ENCODE measurements at regions not wholly inside any gene's neighbourhood (a gene's known extent, or its start where the extent isn't known, plus 50 kb on each side); places are given as distances from the start of the nearest gene placed in this dataset.

DNA sequence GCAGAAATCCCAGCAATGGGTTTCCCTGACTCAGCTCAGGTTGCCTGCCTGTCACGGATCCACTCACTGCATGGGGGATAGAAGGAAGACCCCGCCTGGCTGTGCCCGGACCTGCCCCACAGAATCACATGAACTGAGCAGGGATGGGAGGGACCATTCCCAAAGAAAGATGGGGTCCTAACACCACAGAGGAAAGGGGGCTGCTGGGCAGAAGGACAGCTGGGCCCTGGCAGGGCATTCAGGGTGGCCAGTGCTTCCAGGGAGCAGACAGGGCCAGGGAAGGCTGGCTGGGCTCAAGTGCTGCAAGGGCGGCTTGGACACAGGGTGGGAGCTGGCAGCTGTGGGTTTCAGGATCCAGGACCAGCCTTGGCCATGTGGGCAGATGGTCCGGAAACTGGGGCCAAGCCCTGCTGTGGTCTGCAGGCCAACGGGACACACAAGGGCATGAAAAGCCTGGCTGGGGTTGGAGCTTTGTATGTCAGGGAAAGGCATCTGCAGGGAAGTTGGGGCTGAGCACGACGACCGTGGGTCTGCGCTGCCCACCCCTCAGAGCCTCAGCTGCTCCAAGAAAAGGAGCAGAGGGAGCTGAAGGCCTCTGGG, 723.9 kb downstream of the PTPRU start:
- Histone ChIP-seq H3K9me3 (no peaks in the 10 kb centered on the region), H3K27ac (no peak overlapping the region), H3K4me3 (ENCODE audit: low read depth in 1 of 2, low read length in 1 of 2) (no peak overlapping the region), H3K36me3 (no peaks in the 10 kb centered on the region), H3K27me3 (no peaks in the 10 kb centered on the region), H3K4me1 (ENCODE audit: control insufficient read depth in 1 of 2, insufficient read depth in 1 of 2, low read depth in 1 of 2, low read length in 1 of 2) (no peaks in the 10 kb centered on the region)
- TF ChIP-seq, protein P1, sequence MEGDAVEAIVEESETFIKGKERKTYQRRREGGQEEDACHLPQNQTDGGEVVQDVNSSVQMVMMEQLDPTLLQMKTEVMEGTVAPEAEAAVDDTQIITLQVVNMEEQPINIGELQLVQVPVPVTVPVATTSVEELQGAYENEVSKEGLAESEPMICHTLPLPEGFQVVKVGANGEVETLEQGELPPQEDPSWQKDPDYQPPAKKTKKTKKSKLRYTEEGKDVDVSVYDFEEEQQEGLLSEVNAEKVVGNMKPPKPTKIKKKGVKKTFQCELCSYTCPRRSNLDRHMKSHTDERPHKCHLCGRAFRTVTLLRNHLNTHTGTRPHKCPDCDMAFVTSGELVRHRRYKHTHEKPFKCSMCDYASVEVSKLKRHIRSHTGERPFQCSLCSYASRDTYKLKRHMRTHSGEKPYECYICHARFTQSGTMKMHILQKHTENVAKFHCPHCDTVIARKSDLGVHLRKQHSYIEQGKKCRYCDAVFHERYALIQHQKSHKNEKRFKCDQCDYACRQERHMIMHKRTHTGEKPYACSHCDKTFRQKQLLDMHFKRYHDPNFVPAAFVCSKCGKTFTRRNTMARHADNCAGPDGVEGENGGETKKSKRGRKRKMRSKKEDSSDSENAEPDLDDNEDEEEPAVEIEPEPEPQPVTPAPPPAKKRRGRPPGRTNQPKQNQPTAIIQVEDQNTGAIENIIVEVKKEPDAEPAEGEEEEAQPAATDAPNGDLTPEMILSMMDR (IDR thresholded peaks at IDR 0.05): no peak

DNA sequence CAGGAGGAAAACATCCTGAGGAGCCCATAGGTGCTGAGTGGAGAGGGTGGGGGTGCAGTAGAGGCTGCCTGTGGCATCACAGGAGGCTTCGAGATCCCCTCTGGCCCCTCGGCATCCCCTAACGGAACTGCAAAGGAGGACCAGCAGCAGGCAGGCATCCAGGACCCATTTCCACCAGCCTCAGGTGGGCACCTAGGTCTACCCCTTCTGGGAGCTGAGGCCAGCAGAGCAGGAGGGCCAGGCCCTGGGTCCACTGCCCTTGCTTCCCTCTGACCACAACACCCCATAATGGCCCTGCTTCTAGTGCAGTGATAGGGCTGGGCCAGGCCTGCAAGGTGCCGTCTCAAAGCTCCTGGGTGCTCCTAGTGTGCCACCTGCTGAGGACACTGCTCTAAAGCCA, 723.0 kb downstream of the PTPRU start:
- TF ChIP-seq, protein P1 (IDR thresholded peaks at IDR 0.05): no peak
- no peaks in the 10 kb centered on the region for H3K9me3 ChIP-seq
- no peaks in the 10 kb centered on the region for H3K36me3 ChIP-seq
- H3K27ac ChIP-seq: no peak overlapping the region
- no peaks in the 10 kb centered on the region for H3K4me1 ChIP-seq (ENCODE audit: control insufficient read depth in 1 of 2, insufficient read depth in 1 of 2, low read depth in 1 of 2, low read length in 1 of 2)
- no peaks in the 10 kb centered on the region for H3K27me3 ChIP-seq
- no peak overlapping the region for H3K4me3 ChIP-seq (ENCODE audit: low read depth in 1 of 2, low read length in 1 of 2)

DNA sequence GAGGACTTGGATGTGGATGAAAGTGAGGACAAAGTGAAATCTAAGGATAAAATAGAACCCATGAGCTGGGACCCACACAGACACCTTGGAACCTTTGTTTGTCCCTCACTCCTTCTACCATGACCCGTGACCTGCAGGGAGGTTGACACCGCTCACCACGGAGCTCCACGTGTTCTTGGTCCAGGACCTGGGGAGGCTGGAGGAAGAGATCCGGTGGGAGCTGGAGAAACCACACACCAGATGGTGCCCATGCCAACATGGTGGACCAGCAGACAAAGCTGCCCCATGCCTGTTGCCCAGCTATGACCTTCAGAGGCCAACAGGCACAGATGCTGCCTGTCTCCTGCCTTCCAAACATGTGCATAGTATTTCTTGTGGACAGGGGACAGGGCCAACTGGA, 721.9 kb downstream of the PTPRU start:
- H3K27ac ChIP-seq: no peak overlapping the region
- H3K27me3 ChIP-seq: no peaks in the 10 kb centered on the region
- H3K9me3 ChIP-seq: no peaks in the 10 kb centered on the region
- no peaks in the 10 kb centered on the region for H3K4me1 ChIP-seq (ENCODE audit: control insufficient read depth in 1 of 2, insufficient read depth in 1 of 2, low read depth in 1 of 2, low read length in 1 of 2)
- no peak overlapping the region for H3K4me3 ChIP-seq (ENCODE audit: low read depth in 1 of 2, low read length in 1 of 2)
- TF ChIP-seq, protein P1 (IDR thresholded peaks at IDR 0.05): no peak
- H3K36me3 ChIP-seq: no peaks in the 10 kb centered on the region

DNA sequence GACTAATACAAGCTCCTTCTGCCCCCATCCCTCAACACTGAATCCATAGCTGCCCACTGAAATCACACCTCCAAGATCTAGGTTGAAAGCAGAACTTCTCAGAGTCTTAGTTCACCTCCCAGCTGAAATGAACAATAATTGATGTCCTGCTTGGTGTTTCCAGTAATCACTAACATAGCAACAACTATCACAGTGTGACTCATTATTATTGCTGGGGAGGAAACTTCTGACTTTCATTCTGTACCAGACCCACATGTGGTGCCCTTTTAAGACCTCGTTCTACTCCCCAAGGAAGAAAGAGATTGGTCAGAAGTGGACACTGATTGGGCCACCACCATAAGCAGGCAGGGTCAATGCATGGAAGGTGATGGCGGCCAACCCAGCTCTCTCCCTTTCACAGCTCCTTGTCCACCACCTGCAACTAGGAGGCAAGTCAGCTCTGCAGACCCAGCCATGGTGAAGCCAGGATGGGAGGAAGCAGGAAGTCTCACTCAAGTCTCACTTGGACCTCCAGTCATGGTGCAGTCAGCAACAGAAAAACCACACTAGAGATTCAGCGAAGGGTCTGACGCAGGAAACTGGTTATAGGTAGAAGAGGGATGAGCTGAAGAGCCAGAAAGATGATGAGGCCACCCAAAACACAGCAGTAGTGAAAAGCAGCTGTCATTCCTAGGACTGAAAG, 720.2 kb downstream of the PTPRU start:
- Histone ChIP-seq H3K4me3 (ENCODE audit: low read depth in 1 of 2, low read length in 1 of 2) (no peak overlapping the region), H3K36me3 (no peaks in the 10 kb centered on the region), H3K4me1 (ENCODE audit: control insufficient read depth in 1 of 2, insufficient read depth in 1 of 2, low read depth in 1 of 2, low read length in 1 of 2) (no peaks in the 10 kb centered on the region), H3K27me3 (no peaks in the 10 kb centered on the region), H3K27ac (no peak overlapping the region), H3K9me3 (no peaks in the 10 kb centered on the region)
- TF ChIP-seq, protein P1 (IDR thresholded peaks at IDR 0.05): no peak

DNA sequence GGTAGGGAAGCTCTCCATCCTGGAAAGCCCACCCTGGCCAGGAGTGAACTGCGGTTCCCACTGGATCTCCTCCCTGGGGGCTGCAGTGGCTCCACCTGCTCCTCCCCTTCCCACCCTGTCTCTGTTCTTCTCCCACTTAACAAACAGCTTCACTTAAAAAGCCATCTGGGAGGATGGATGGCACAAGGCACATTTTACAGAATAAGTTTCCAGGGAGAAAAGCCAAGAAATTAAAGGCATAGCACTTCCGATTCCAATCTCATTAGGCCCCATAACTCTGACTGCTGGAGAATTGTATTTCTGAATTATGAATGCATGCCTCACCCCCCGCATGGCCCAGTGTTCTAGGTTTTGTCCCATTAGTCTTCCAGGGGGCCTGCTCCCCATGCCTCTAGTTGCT, 718.3 kb downstream of the PTPRU start:
- no peak overlapping the region for H3K27ac ChIP-seq
- no peak overlapping the region for H3K4me3 ChIP-seq (ENCODE audit: low read depth in 1 of 2, low read length in 1 of 2)
- no peaks in the 10 kb centered on the region for H3K4me1 ChIP-seq (ENCODE audit: control insufficient read depth in 1 of 2, insufficient read depth in 1 of 2, low read depth in 1 of 2, low read length in 1 of 2)
- TF ChIP-seq, protein P1 (IDR thresholded peaks at IDR 0.05): no peak
- H3K27me3 ChIP-seq: no peaks in the 10 kb centered on the region
- no peaks in the 10 kb centered on the region for H3K9me3 ChIP-seq
- H3K36me3 ChIP-seq: no peaks in the 10 kb centered on the region
